ENCODE measurements at regions not wholly inside any gene's neighbourhood (a gene's known extent, or its start where the extent isn't known, plus 50 kb on each side); places are given as distances from the start of the nearest gene placed in this dataset.
"Not testable (repeated sequence)": the region's sequence is repeated elsewhere in the genome, so short reads cannot be mapped to it uniquely, and the experiment has no call there.

GRCh38 chr21:31788581-31788980 is 56.7 kb upstream of the SCAF4 start:
- intact Hi-C loops (cut with micrococcal nuclease): loop anchor here (10.0 kb wide), 1 partner anchor 816 kb away; no protein-coding TSS in a partner anchor
- POLR2A ChIA-PET (ENCODE audit: unreplicated experiment): no interaction called here

GRCh38 chr21:31787691-31788090 is 55.8 kb upstream of the SCAF4 start:
- POLR2A ChIA-PET (ENCODE audit: unreplicated experiment); H3K9me3 ChIP-seq (ENCODE audit: low read length); H4K20me1 ChIP-seq (ENCODE audit: low read length); H3K79me2 ChIP-seq (ENCODE audit: low read length); DNase-seq; H2AFZ ChIP-seq (ENCODE audit: low read length); H3K4me3 ChIP-seq (ENCODE audit: low read length); H3F3A ChIP-seq (ENCODE audit: low read length, unreplicated experiment); ATAC-seq; H3K27ac ChIP-seq (ENCODE audit: low read length); H3K9ac ChIP-seq (ENCODE audit: low read length); H3K4me2 ChIP-seq (ENCODE audit: low read length); H3K4me1 ChIP-seq (ENCODE audit: insufficient read depth, low read length); H3K36me3 ChIP-seq (ENCODE audit: low read depth, low read length); H3K9me2 ChIP-seq (replicated peaks; ENCODE audit: low read length); BruUV-seq (replicated peaks): not testable (repeated sequence)
- CTCF ChIA-PET: interaction anchor here (0.7 kb wide), 1 partner anchor 813 kb away, joined by 9 read pairs; no protein-coding TSS in a partner anchor
- peaks cover 27% of the 10 kb centered on the region for H3K27me3 ChIP-seq (ENCODE audit: low read length)
- intact Hi-C loops (cut with micrococcal nuclease): loop anchor here (10.0 kb wide), 1 partner anchor 817 kb away; no protein-coding TSS in a partner anchor

More at GRCh38 chr21:31788581-31788980, 56.7 kb upstream of the SCAF4 start:
- H2AFZ ChIP-seq (ENCODE audit: low read length): no peak overlapping the region
- no TSS peak for BruUV-seq (replicated peaks)
- H3K79me2 ChIP-seq (ENCODE audit: low read length): no peaks in the 10 kb centered on the region
- H4K20me1 ChIP-seq (ENCODE audit: low read length): no peaks in the 10 kb centered on the region
- H3K27ac ChIP-seq (ENCODE audit: low read length): no peak overlapping the region
- no peaks in the 10 kb centered on the region for H3K36me3 ChIP-seq (ENCODE audit: low read depth, low read length)
- peaks cover 36% of the 10 kb centered on the region for H3K27me3 ChIP-seq (ENCODE audit: low read length)
- no peaks in the 10 kb centered on the region for H3K9me2 ChIP-seq (replicated peaks; ENCODE audit: low read length)
- no peaks in the 10 kb centered on the region for H3F3A ChIP-seq (ENCODE audit: low read length, unreplicated experiment)
- H3K4me1 ChIP-seq (ENCODE audit: insufficient read depth, low read length): no peaks in the 10 kb centered on the region
- CTCF ChIA-PET: interaction anchor here (0.6 kb wide), 1 partner anchor 459 kb away, joined by 3 read pairs; no protein-coding TSS in a partner anchor
- TF ChIP-seq EZH2phosphoT487 (IDR thresholded peaks at IDR 0.05; ENCODE audit: borderline replicate concordance, low read length) (no peak), CTCF (conservative IDR thresholded peaks at IDR 0.05; ENCODE audit: low read depth, low read length) (no peak), EZH2 (IDR thresholded peaks at IDR 0.05; ENCODE audit: low read length, unreplicated experiment) (no peak)
- no peak overlapping the region for H3K4me3 ChIP-seq (ENCODE audit: low read length)
- no peak overlapping the region for H3K4me2 ChIP-seq (ENCODE audit: low read length)
- no peaks in the 10 kb centered on the region for H3K9me3 ChIP-seq (ENCODE audit: low read length)
- H3K9ac ChIP-seq (ENCODE audit: low read length): no peak overlapping the region
- ATAC-seq (no peak), DNase-seq (no peak)

- H3K4me3 ChIP-seq (ENCODE audit: low read length): no peak overlapping the region
- no peak overlapping the region for H3K27ac ChIP-seq (ENCODE audit: low read length)
- ChIA-PET POLR2A (ENCODE audit: unreplicated experiment) (interaction anchor here (0.6 kb wide), 1 partner anchor 523 kb away, joined by 3 read pairs; no protein-coding TSS in a partner anchor), CTCF (interaction anchor here (0.5 to 0.6 kb wide), 4 partner anchors 104 to 816 kb away, joined by 3 to 6 read pairs (median 4); no protein-coding TSS in a partner anchor)
- no peaks in the 10 kb centered on the region for H3K36me3 ChIP-seq (ENCODE audit: low read depth, low read length)
- no peak overlapping the region for H3K4me2 ChIP-seq (ENCODE audit: low read length)
- ATAC-seq: no peak
- no peaks in the 10 kb centered on the region for H3F3A ChIP-seq (ENCODE audit: low read length, unreplicated experiment)
- no peak overlapping the region for H2AFZ ChIP-seq (ENCODE audit: low read length)
- H3K79me2 ChIP-seq (ENCODE audit: low read length): no peaks in the 10 kb centered on the region
- intact Hi-C loops (cut with micrococcal nuclease): loop anchor here (1.0 to 10.0 kb wide), 2 partner anchors 472 to 818 kb away; no protein-coding TSS in a partner anchor
- no peaks in the 10 kb centered on the region for H3K4me1 ChIP-seq (ENCODE audit: insufficient read depth, low read length)
- H3K27me3 ChIP-seq (ENCODE audit: low read length): peaks cover 15% of the 10 kb centered on the region
- no peaks in the 10 kb centered on the region for H4K20me1 ChIP-seq (ENCODE audit: low read length)
- no peak for DNase-seq
- H3K9ac ChIP-seq (ENCODE audit: low read length): no peak overlapping the region
- H3K9me3 ChIP-seq (ENCODE audit: low read length): no peaks in the 10 kb centered on the region
- no peaks in the 10 kb centered on the region for H3K9me2 ChIP-seq (replicated peaks; ENCODE audit: low read length)
- TF ChIP-seq EZH2 (IDR thresholded peaks at IDR 0.05; ENCODE audit: low read length, unreplicated experiment) (no peak), CTCF (conservative IDR thresholded peaks at IDR 0.05; ENCODE audit: low read depth, low read length) (no peak; the same call in 1 of the 2 replicates), EZH2phosphoT487 (IDR thresholded peaks at IDR 0.05; ENCODE audit: borderline replicate concordance, low read length) (no peak)
- no TSS peak for BruUV-seq (replicated peaks)
Observed at GRCh38 chr21:31786164-31786920, 54.4 kb upstream of the SCAF4 start.

Data from PC-3 (cell line).